Lung (tissue), 11 donors: ENCODE measurements at regions not wholly inside any gene's neighbourhood (a gene's known extent, or its start where the extent isn't known, plus 50 kb on each side); places are given as distances from the start of the nearest gene placed in this dataset.
A peak's percentile ranks its signal among the peaks of the same experiment; 100 is the strongest.

ENCODE experiments used
- ATAC-seq: fragments of 200-7000 bp; cut with Tn5 transposase; one replicate; pipeline ENCODE4 v1.9.1; 2020; ENCODE audit warnings: moderate number of reproducible peaks; ENCODE audit not compliant: insufficient read depth, low FRiP score
- DNase-seq, 3 donors: peaks; one replicate each; pipeline ENCODE4 v3.0.0-alpha.2; 2013 to 2017
- H3K27ac ChIP-seq, 2 donors: one replicate each; pipeline ENCODE4 v1.5.1; 2013; ENCODE audit warnings: mild to moderate bottlenecking in 2 of 2, moderate library complexity in 2 of 2, control low read depth in 1 of 2, inconsistent platforms in 1 of 2, low read depth in 1 of 2, low read length in 1 of 2
- H3K27me3 ChIP-seq, 3 donors: one replicate each; pipeline ENCODE4 v1.5.1; 2013; ENCODE audit warnings: low read length in 2 of 3; ENCODE audit not compliant: control insufficient read depth in 3 of 3, insufficient read depth in 3 of 3
- H3K36me3 ChIP-seq, 4 donors: one replicate each; pipeline ENCODE4 v1.5.1; 2013; ENCODE audit warnings: low read length in 4 of 4, mild to moderate bottlenecking in 1 of 4, moderate library complexity in 1 of 4; ENCODE audit not compliant: control insufficient read depth in 4 of 4, insufficient read depth in 4 of 4
- H3K4me1 ChIP-seq, 5 donors: one replicate each; pipeline ENCODE4 v1.5.1; 2013; ENCODE audit warnings: low read length in 5 of 5, mild to moderate bottlenecking in 2 of 5, moderate library complexity in 1 of 5; ENCODE audit not compliant: control insufficient read depth in 5 of 5, insufficient read depth in 5 of 5
- H3K4me3 ChIP-seq: one replicate; pipeline ENCODE4 v1.5.1; 2013; ENCODE audit warnings: mild to moderate bottlenecking, control low read depth, moderate library complexity
- H3K9ac ChIP-seq, 2 donors: one replicate each; pipeline ENCODE4 v1.5.1; 2013; ENCODE audit warnings: low read length in 2 of 2, control low read depth in 1 of 2; ENCODE audit not compliant: insufficient read depth in 1 of 2
- H3K9me3 ChIP-seq, 4 donors: one replicate each; pipeline ENCODE4 v1.5.1; 2013; ENCODE audit warnings: low read length in 3 of 4, mild to moderate bottlenecking in 1 of 4, moderate library complexity in 1 of 4; ENCODE audit not compliant: control insufficient read depth in 4 of 4, insufficient read depth in 3 of 4
- CTCF ChIP-seq: IDR thresholded peaks from 2 replicates; pipeline ENCODE4 v1.5.1; 2012; ENCODE audit warnings: mild to moderate bottlenecking; ENCODE audit errors: control extremely low read depth, extremely low read depth
- WGBS, 2 donors: extraction: QIAGEN DNeasy Blood & Tissue Kit; methylation state at CpG; one replicate each; pipeline ENCODE4 v1.1.7; 2013; 5-methylcytosine and 5-hydroxymethylcytosine counted together
- donor health status: control.
- donor health status: control.
- donor health status: Bipolar disorder and iron deficiency.
- donor health status: healthy.
- donor health status: DM: yes; HTN: yes; CAD: no.

- Histone ChIP-seq H3K4me1 (peaks cover 3 to 46% (median 12%) of the 10 kb centered on the region in 5 donors), H3K9ac (no peak overlapping the region), H3K4me3 (no peak overlapping the region), H3K36me3 (no peaks in the 10 kb centered on the region), H3K27ac (no peak overlapping the region), H3K27me3 (no peaks in the 10 kb centered on the region), H3K9me3 (peaks cover 0 to 3% (median 0%) of the 10 kb centered on the region in 4 donors)
- DNase-seq: no peak
- ATAC-seq: no peak
- WGBS, 2 donors: 62 to 85% methylated on average over 1 of the region's 1 CpG
- TF ChIP-seq CTCF: no peak
Measured at GRCh38 chr3:126290325-126290724, 66.9 kb downstream of the KLF15 start.

- no peaks in the 10 kb centered on the region for H3K36me3 ChIP-seq
- no peaks in the 10 kb centered on the region for H3K27me3 ChIP-seq
- WGBS, 2 donors: 57 to 58% methylated on average over 1 of the region's 1 CpG
- no peak overlapping the region for H3K27ac ChIP-seq
- H3K9ac ChIP-seq: no peak overlapping the region
- DNase-seq: no peak
- H3K4me1 ChIP-seq: peaks cover 2 to 40% (median 9%) of the 10 kb centered on the region in 5 donors
- no peak for TF ChIP-seq CTCF
- H3K4me3 ChIP-seq: no peak overlapping the region
- peaks cover 0 to 3% (median 0%) of the 10 kb centered on the region in 4 donors for H3K9me3 ChIP-seq
- no peak for ATAC-seq
Measured at GRCh38 chr3:126289096-126289495, 68.1 kb downstream of the KLF15 start.

GRCh38 chr3:126288314-126288713 is 68.9 kb downstream of the KLF15 start:
- Histone ChIP-seq H3K27me3 (no peaks in the 10 kb centered on the region), H3K27ac (peak overlapping the region in 1 of 2 donors; percentile 39), H3K36me3 (no peaks in the 10 kb centered on the region), H3K9ac (no peak overlapping the region), H3K4me1 (peaks cover 0 to 32% (median 3%) of the 10 kb centered on the region in 5 donors), H3K4me3 (no peak overlapping the region), H3K9me3 (peaks cover 0 to 3% (median 0%) of the 10 kb centered on the region in 4 donors)
- DNase-seq (no peak), ATAC-seq (no peak)
- no peak for TF ChIP-seq CTCF
- 35 to 39% methylated on average over 20 of the region's 20 CpGs for WGBS, 2 donors
